Stimulated activated naive CD8-positive, alpha-beta T cell treated with anti-CD3 and anti-CD28 coated beads, Interleukin-15, amount 100 ng/mL, for 72 hours (primary cell): ENCODE measurements at regions not wholly inside any gene's neighbourhood (a gene's known extent, or its start where the extent isn't known, plus 50 kb on each side); places are given as distances from the start of the nearest gene placed in this dataset.
"Not testable (repeated sequence)": the region's sequence is repeated elsewhere in the genome, so short reads cannot be mapped to it uniquely, and the experiment has no call there.

Experiments
- ATAC-seq: fragments of 150-1000 bp; cut with Tn5 transposase; 2 replicates; pipeline ENCODE4 v1.10.0; 2021; ENCODE audit warnings: mild to moderate bottlenecking, moderate library complexity
- DNase-seq, 2 donors: peaks; one replicate each; pipeline ENCODE4 v3.0.0; 2021 to 2022
- H3K27ac Mint-ChIP-seq, 2 donors: one replicate each; pipeline ENCODE4 v1.8.0; 2022; ENCODE audit warnings: mild to moderate bottlenecking in 2 of 2, mixed read lengths in 2 of 2, moderate library complexity in 2 of 2
- H3K27me3 Mint-ChIP-seq: one replicate; pipeline ENCODE4 v1.8.0; 2022; ENCODE audit warnings: mixed read lengths
- H3K4me1 Mint-ChIP-seq: one replicate; pipeline ENCODE4 v1.8.0; 2022; ENCODE audit warnings: mild to moderate bottlenecking, mixed read lengths
- H3K4me3 Mint-ChIP-seq, 2 donors: one replicate each; pipeline ENCODE4 v1.8.0; 2022; ENCODE audit warnings: mild to moderate bottlenecking in 2 of 2, mixed read lengths in 2 of 2, moderate library complexity in 1 of 2
- H3K9me3 Mint-ChIP-seq, 2 donors: one replicate each; pipeline ENCODE4 v1.8.0; 2022; ENCODE audit warnings: mixed read lengths in 2 of 2

DNA sequence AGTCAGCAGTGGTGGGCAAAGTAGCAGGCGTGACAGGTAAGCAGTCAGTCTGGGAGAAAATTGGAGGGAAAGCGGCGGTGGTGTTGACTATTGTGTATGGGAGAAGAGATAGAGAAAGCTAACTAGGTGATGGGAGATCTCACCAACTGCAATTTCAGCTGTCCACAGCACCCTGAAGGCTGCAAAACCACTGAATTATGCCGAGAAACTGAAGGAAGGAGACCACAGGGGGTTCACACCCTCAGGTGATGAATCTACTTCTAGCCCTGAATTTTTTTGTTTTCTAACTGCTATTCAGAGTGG lies 631.5 kb downstream of the UQCRFS1 start:
- no peaks in the 10 kb centered on the region for H3K27me3 Mint-ChIP-seq
- H3K4me1 Mint-ChIP-seq, result no peaks in the 10 kb centered on the region
- H3K4me3 Mint-ChIP-seq, result no peak overlapping the region
- DNase-seq, result no peak
- no peaks in the 10 kb centered on the region for H3K9me3 Mint-ChIP-seq
- no peak for ATAC-seq
- H3K27ac Mint-ChIP-seq, result peak overlapping the region in 1 of 2 donors; percentile 87

DNA sequence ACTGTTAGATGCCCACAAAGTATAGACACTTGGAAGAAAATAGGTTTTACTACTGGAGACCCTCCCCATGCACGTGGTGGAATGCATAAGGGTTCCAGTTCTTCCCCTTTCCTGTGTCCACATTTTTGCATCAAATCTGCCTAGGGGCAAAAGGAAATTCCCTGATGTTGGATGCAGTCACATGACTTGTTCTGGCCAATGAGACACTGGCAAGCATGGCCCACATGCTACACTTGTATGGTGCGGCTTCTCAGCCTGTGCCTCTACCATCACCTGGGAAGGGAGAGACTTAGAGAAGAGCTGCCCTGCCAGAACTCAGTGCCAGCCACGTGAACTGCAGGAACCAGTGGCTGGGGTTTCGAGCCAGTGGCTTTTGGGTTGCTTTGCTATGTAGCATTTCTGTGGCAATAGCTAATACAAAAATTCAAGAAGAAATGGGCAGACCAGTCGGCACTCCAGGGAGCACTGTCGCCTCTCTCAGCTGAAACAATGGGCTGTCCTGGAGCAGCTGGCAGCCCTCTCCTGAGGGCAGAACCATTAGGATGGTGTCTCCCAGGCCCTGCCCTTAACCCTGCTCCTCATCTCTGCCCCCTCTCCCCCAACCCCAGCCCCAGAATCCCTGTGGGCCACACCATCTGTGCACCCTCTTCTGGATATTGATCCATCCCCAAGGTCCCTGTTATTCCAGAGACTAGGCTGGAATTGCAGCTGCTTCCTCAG lies 634.0 kb downstream of the UQCRFS1 start:
- H3K27me3 Mint-ChIP-seq, result no peaks in the 10 kb centered on the region
- no peaks in the 10 kb centered on the region for H3K4me1 Mint-ChIP-seq

DNA sequence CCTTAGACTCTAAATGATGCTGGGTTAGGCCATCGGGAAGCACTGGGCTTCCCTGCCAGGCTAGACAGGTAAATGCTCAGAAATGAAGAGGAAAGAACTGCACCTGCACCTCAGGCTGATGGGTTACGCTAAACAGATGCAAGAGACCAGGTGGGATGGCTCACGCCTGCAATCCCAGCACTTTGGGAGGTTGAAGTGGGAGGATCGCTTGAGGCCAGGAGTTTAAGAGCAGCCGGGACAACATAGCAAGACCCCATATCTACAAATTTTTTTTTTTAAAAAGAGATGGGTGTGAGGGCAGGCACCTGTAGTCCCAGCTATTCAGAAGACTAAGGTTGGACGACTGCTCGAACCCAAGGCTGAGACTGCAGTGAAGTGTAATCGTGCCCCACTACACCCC lies 634.7 kb downstream of the UQCRFS1 start:
- H3K4me1 Mint-ChIP-seq, result no peaks in the 10 kb centered on the region
- H3K9me3 Mint-ChIP-seq, result peaks cover 0 to 8% of the 10 kb centered on the region in 2 donors
- DNase-seq (no peak), ATAC-seq (no peak)
- H3K27ac Mint-ChIP-seq, result no peak overlapping the region
- H3K27me3 Mint-ChIP-seq, result no peaks in the 10 kb centered on the region
- no peak overlapping the region for H3K4me3 Mint-ChIP-seq

More for the DNA sequence above, 634.0 kb downstream of the UQCRFS1 start:
- Mint-ChIP-seq H3K27ac (no peak overlapping the region), H3K4me3 (no peak overlapping the region), H3K9me3 (peaks cover 0 to 8% of the 10 kb centered on the region in 2 donors)
- ATAC-seq (no peak), DNase-seq (no peak)

DNA sequence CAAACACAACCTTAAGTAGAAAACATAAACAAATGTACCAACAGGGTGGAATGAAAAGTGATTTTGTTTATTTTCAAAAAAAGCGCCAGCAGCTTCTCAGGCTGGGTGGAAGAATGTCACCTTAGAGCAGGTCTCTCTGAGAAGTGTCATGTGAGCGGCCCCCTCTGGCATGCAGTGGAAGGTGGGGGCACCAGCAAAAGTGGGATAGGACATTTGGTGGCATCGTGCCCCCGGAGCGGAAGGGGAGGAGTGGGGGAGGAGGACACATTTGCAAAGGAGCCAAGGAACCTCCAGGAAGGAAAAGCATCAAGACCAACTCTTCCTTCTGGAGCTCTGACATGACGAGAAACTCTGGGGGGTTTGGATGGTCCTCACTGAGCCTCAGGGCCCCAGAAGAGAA lies 635.3 kb downstream of the UQCRFS1 start:
- H3K9me3 Mint-ChIP-seq, result peaks cover 0 to 8% of the 10 kb centered on the region in 2 donors
- H3K27me3 Mint-ChIP-seq, result no peaks in the 10 kb centered on the region
- H3K27ac Mint-ChIP-seq, result peak overlapping the region in 1 of 2 donors; percentile 74
- DNase-seq, result no peak
- no peak for ATAC-seq
- H3K4me1 Mint-ChIP-seq, result no peaks in the 10 kb centered on the region
- H3K4me3 Mint-ChIP-seq, result no peak overlapping the region

DNA sequence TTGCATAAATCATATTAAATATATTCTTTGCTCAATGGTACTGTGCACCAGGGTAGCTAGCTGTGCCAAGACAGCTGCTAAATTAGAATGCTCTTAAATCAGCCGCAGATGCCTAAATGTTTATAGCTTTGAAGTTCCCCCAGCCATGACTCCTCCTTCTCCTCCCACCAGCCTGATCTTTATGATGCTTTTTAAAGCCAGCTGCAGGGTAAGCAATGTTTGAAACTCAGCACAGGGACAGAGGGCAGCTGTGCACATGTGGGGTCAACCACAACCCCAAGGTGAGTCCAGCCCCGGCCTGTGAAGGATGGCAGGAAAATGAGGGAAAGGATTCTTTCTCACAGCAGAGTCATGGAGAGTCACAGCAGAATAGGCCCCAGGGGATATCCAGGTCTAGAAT lies 635.7 kb downstream of the UQCRFS1 start:
- Mint-ChIP-seq H3K9me3 (peaks cover 0 to 8% of the 10 kb centered on the region in 2 donors), H3K27me3 (no peaks in the 10 kb centered on the region), H3K27ac (peak overlapping the region in 1 of 2 donors; percentile 74), H3K4me3 (no peak overlapping the region), H3K4me1 (no peaks in the 10 kb centered on the region)
- no peak for ATAC-seq
- DNase-seq, result no peak

DNA sequence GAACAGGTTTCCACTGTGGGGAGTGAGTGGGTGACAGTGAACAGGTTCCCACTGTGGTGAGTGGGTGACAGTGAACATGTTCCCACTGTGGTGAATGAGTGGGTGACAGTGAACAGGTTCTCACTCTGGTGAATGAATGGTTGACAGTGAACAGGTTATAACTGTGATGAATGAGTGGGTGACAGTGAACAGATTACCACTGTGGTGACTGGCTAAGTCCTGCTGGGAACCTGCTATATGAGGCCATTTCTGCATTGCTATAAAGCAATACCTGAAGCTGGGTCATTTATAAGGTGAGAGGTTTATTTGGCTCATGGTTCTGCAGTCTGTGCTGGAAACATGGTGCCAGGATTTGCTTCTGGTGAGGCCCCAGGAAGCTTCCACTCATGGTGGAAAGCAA lies 637.1 kb downstream of the UQCRFS1 start:
- H3K9me3 Mint-ChIP-seq, result peaks cover 0 to 8% of the 10 kb centered on the region in 2 donors
- H3K27me3 Mint-ChIP-seq, result no peaks in the 10 kb centered on the region
- H3K4me3 Mint-ChIP-seq, result no peak overlapping the region
- ATAC-seq, result no peak
- H3K27ac Mint-ChIP-seq, result peak overlapping the region in 1 of 2 donors; percentile 33
- H3K4me1 Mint-ChIP-seq, result no peaks in the 10 kb centered on the region
- no peak for DNase-seq

DNA sequence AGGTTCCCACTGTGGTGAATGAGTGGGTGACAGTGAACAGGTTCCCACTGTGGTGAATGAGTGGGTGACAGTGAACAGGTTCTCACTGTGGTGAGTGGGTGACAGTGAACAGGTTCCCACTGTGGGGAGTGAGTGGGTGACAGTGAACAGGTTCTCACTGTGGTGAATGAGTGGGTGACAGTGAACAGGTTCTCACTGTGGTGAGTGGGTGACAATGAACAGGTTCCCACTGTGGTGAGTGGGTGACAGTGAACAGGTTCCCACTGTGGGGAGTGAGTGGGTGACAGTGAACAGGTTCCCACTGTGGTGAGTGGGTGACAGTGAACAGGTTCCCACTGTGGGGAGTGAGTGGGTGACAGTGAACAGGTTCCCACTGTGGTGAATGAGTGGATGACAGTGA lies 637.6 kb downstream of the UQCRFS1 start:
- H3K27me3 Mint-ChIP-seq, H3K4me1 Mint-ChIP-seq, H3K27ac Mint-ChIP-seq, ATAC-seq, H3K4me3 Mint-ChIP-seq, H3K9me3 Mint-ChIP-seq, DNase-seq: not testable (repeated sequence)

DNA sequence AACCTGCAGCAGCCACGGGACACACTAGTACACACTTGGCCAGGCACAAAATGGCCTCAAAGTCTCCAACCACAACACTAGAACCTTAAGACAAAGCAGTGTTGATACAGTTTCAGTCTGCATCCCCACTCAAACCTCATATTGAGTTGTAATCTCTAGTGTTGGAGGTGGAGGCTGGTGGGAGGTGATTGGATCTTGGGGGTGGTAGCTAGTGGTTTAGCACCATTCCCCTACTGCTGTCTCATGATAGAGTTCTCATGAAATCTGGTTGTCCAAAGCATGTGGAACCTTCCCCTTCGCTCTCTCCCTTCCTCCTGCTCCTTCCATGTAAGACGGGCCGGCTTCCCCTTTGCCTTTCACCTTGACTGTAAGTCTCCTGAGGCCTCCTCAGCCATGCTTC lies 638.7 kb downstream of the UQCRFS1 start:
- no peak for DNase-seq
- Mint-ChIP-seq H3K9me3 (peaks cover 0 to 8% of the 10 kb centered on the region in 2 donors), H3K27ac (no peak overlapping the region), H3K27me3 (no peaks in the 10 kb centered on the region), H3K4me1 (no peaks in the 10 kb centered on the region), H3K4me3 (no peak overlapping the region)
- ATAC-seq, result no peak

DNA sequence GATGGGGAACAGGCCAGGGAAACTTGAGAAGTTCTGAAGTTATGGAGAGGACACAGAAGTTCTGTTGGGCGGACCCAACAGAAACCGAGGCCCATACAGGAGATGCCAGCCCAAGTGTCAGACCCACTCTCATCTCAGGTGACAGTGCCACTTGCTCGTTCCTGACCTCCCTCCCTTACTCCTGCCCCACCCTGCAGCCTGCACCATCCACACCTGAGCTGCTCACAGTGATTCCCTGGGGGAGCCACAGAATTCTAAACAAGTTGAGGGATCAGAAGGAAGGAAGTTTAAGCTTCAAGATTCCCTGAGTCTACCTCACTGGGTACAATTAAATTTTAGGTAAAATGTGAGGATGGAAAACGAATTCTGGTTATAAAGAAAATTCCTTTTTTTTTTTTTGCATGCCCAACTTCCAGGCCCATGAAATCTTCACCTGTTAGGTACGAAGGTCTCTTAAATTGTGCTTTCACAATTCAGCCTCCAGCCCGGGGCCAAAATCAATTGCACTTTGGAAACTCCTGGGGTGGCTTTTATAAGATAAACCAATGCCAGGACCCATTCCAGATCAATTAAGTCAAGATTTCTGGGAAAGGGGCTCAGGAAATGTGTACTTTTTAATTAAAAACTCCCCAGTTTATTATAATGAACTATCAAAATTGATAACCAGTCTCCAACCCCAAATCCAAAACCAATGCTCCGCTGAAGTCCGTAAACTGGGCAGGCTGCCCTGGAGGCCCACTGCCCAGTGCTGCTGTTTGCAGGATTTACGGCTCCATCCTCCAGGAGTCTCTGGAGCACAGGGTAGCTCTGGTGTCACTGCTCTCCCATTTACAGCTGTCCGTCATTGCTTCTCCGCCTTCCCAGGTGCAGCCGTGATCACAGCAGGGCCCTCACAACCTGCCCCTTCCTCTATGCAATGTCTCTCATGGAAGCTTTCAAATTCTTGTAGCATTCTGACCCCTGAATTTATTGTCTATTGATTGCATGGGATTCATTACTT lies 643.5 kb downstream of the UQCRFS1 start:
- no peaks in the 10 kb centered on the region for H3K9me3 Mint-ChIP-seq
- H3K27ac Mint-ChIP-seq, result no peak overlapping the region
- H3K4me3 Mint-ChIP-seq, result no peak overlapping the region
- H3K4me1 Mint-ChIP-seq, result no peaks in the 10 kb centered on the region
- ATAC-seq (no peak), DNase-seq (no peak)
- no peaks in the 10 kb centered on the region for H3K27me3 Mint-ChIP-seq

DNA sequence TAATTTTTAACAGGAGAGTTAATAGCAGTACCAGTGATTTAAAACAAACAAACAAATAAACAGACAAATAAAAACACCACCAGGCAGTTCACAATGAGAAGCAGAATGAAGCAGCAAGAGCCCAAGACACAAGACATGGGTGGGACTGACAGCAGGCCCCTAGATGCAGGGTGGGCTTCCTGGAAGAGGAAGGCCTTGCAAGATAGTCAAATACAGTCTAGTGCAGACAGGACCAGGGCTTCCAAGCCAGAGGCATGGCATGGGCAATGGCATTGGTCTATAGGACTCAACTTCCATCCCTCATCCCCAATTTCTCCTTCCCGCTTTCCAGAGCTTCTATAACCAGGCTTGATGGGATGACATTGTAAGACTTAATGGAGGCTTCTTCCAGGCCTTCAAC lies 645.1 kb downstream of the UQCRFS1 start:
- H3K4me3 Mint-ChIP-seq, result no peak overlapping the region
- no peak overlapping the region for H3K27ac Mint-ChIP-seq
- ATAC-seq (no peak), DNase-seq (no peak)
- H3K9me3 Mint-ChIP-seq, result no peaks in the 10 kb centered on the region
- H3K4me1 Mint-ChIP-seq, result no peaks in the 10 kb centered on the region
- H3K27me3 Mint-ChIP-seq, result no peaks in the 10 kb centered on the region

DNA sequence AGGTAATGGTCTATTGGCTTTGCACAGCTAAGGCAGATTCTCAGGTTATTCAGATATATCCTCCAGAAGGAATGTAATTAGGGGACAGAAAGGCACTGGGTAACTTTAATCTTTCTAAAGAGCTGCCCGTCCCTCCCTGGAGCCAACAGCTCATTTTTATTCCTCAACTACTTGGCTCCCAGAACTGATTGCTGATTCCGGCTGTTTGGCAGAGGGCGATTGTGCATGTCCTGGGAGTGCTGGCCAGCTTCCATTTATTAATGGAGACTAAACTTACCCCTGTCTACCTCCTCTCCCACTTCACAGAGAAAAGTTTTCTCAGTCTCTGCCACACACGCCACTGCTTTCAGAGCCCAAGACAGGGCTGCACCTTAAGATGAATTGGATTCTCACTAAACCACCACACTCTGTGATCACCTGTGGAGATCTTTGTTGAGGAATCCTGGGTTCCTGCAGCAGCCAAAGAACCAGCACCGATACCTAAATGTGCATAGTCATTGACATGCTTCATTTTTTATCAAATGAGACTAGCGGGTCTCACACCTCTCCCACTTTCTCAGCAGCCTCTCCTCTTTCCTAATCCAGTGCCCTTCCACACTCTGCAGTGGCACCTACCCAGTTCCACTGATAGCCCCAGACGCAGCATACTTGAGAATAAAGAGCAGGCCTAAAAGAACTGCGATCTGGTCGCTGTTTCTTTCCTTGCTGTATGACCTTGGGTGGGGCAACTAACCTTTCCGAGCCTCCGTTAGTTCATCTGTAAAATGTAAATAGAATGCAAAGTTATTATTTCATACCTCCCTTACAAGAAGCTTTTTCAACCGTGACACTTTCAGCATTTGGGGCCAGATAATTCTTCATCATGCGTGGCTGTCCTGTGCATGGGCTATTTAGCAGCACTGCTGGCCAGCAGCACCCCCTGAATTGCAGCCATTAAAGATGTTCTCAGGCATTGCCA lies 648.7 kb downstream of the UQCRFS1 start:
- DNase-seq (no peak), ATAC-seq (no peak)
- Mint-ChIP-seq H3K4me3 (no peak overlapping the region), H3K27ac (peak overlapping the region in 1 of 2 donors; percentile 19), H3K27me3 (no peaks in the 10 kb centered on the region), H3K4me1 (no peaks in the 10 kb centered on the region), H3K9me3 (no peaks in the 10 kb centered on the region)

DNA sequence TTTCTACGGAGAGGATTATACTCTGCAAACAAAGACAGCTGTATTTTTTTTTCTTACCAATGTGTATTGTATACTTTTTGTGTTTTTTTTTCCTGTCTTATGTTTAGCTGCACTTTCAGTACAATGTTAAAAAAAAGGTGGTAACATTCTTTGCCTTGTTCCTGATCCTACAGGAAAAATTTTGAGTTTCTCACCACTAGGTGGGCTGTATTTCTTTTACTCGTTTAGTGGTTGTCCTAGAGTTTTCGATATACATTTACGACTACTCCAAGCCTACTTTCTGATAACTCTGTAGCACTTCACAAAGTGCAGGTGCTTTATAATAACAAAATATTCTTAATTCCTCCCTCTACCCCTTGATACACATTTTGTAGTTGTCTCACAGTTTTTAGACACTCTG lies 652.2 kb downstream of the UQCRFS1 start:
- no peak overlapping the region for H3K27ac Mint-ChIP-seq
- no peaks in the 10 kb centered on the region for H3K9me3 Mint-ChIP-seq
- DNase-seq (no peak), ATAC-seq (no peak)
- no peak overlapping the region for H3K4me3 Mint-ChIP-seq
- H3K27me3 Mint-ChIP-seq, result no peaks in the 10 kb centered on the region
- no peaks in the 10 kb centered on the region for H3K4me1 Mint-ChIP-seq

DNA sequence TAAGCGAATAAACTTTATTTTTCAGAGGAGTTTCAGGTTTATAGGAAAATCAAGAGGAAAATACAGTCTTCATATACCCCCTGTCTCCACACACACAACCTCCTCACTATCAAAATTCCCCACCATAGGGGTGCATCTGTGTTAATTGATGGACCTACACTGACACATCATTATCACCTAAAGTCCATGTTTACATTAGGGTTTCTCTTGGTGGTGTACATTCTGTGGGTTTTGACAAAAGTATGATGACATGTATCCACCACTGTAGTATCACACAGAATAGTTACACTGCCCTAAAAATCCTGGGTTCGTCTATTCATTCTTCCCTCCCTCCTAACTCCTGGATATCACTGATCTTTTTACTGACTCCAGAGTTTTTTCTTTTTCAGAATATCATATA lies 654.2 kb downstream of the UQCRFS1 start:
- Mint-ChIP-seq H3K4me3 (no peak overlapping the region), H3K4me1 (no peaks in the 10 kb centered on the region)

DNA sequence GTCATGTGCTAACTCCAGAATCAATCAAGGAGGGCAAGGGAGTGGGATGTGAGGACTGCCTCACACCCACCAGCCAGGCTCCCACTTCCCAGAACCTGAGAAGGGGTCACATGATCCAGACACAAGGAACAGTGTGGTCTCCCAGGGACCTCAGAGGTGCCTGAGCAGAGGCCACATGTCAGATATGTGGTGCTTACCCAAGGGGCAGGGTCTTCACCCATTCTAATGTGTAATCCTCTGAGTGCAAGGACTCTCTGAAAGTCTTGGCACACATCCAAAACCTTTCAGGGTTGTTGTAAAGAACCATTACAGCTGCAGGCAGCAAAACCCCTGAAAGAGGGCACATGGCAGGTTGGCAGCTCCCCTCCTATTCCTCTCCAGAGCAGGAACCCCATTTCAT lies 656.6 kb downstream of the UQCRFS1 start:
- DNase-seq (no peak), ATAC-seq (no peak)
- H3K9me3 Mint-ChIP-seq, result peaks cover 5 to 15% of the 10 kb centered on the region in 2 donors
- H3K4me1 Mint-ChIP-seq, result peaks cover 5% of the 10 kb centered on the region
- no peak overlapping the region for H3K4me3 Mint-ChIP-seq
- H3K27me3 Mint-ChIP-seq, result no peaks in the 10 kb centered on the region
- H3K27ac Mint-ChIP-seq, result no peak overlapping the region

More for the DNA sequence above, 654.2 kb downstream of the UQCRFS1 start:
- no peaks in the 10 kb centered on the region for H3K27me3 Mint-ChIP-seq
- DNase-seq (no peak), ATAC-seq (no peak)
- H3K9me3 Mint-ChIP-seq, result peaks cover 0 to 5% of the 10 kb centered on the region in 2 donors
- no peak overlapping the region for H3K27ac Mint-ChIP-seq

DNA sequence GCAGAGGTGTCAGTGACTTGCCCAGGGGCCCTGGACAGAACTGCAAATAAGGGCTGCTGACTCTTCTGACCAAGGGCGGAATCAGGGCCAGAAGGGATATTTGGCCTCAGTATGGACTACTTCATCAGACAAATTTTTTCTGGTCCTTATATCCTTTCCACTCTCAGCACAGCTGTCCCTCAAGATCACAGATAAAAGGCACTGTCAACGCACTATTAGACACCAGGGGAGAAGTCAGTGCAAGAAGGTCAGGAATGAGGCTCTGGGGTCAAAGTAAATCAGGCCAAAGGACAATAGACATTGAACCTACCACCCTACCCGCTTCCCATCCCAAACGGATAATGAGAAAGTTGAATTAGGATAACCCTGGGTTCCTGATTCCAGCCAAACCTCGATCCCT lies 657.6 kb downstream of the UQCRFS1 start:
- no peak overlapping the region for H3K27ac Mint-ChIP-seq
- H3K4me1 Mint-ChIP-seq, result peaks cover 5% of the 10 kb centered on the region
- H3K4me3 Mint-ChIP-seq, result no peak overlapping the region
- no peak for ATAC-seq
- peaks cover 5 to 15% of the 10 kb centered on the region in 2 donors for H3K9me3 Mint-ChIP-seq
- no peak for DNase-seq
- H3K27me3 Mint-ChIP-seq, result no peaks in the 10 kb centered on the region
